HG03575 (cell line): ENCODE measurements at regions not wholly inside any gene's neighbourhood (a gene's known extent, or its start where the extent isn't known, plus 50 kb on each side); places are given as distances from the start of the nearest gene placed in this dataset.
"Not testable (repeated sequence)": the region's sequence is repeated elsewhere in the genome, so short reads cannot be mapped to it uniquely, and the experiment has no call there.

Source experiments
- ATAC-seq: cut with Tn5 transposase; IDR thresholded peaks from one replicate; pipeline ENCODE4 v1.9.1; 2021; ENCODE audit not compliant: unreplicated experiment, insufficient number of reproducible peaks, low FRiP score; ENCODE audit errors: extremely low read depth

DNA sequence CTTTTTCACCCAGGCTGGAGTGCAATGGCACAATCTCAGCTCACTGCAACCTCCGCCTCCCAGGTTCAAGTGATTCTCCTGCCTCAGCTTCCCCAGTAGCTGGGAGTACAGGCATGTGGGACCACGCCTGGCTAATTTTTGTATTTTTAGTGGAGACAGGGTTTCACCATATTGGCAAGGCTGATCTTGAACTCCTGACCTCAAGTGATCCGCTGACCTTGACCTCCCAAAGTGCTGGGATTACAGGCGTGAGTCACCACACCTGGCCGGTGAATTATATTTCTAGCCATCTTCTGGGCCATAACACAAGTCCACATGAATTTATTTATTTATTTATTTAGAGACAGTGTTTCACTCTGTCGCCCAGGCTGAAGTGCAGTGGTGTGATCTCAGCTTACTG, 105.0 kb upstream of the XPO1 start:
- ATAC-seq = not testable (repeated sequence)

- ATAC-seq = no peak
Measured at GRCh38 chr2:61640406-61640805, 102.2 kb upstream of the XPO1 start.

DNA sequence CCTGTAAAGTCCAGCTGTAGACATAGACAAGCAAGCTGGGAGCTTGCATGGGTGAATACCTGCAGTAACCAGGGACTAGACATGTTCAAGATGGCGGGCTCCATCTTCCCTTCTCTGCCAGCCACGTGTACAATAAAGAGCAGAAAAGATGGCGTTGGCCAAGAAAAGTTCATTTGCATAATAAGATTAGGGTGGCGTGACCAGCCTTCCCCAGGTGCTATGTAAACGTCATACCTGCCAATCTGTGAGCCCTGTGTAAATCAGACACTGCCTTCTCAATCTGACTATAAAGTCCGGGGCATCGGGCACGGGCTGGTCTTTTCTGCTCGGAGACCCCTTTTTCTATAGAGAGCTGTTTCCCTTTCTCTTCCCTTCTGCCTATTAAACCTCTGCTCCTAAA, 101.6 kb upstream of the XPO1 start:
- ATAC-seq = no peak

GRCh38 chr2:61636686-61637085, 98.5 kb upstream of the XPO1 start:
- ATAC-seq = no peak

DNA sequence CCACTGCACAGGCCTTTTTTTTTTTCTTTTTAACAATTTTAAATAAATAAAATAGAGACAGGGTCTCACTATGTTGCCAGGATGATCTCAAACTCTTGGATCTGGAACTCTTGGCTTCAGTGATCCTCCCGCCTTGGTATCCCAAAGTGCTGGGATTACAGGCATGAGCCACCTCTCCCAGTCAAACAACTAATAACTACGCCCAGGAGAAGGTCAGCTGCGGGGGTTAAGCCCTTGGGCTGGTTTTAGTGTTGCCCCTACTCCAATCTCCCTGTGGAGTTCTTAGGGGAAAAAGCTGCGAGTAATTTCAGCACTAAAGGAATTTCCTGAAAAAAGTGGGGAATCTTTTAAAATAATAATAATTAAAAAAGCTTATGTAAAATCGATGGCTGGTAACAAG, 96.4 kb upstream of the XPO1 start:
- ATAC-seq = no peak

GRCh38 chr2:61633250-61633649, 95.1 kb upstream of the XPO1 start:
- no peak for ATAC-seq

DNA sequence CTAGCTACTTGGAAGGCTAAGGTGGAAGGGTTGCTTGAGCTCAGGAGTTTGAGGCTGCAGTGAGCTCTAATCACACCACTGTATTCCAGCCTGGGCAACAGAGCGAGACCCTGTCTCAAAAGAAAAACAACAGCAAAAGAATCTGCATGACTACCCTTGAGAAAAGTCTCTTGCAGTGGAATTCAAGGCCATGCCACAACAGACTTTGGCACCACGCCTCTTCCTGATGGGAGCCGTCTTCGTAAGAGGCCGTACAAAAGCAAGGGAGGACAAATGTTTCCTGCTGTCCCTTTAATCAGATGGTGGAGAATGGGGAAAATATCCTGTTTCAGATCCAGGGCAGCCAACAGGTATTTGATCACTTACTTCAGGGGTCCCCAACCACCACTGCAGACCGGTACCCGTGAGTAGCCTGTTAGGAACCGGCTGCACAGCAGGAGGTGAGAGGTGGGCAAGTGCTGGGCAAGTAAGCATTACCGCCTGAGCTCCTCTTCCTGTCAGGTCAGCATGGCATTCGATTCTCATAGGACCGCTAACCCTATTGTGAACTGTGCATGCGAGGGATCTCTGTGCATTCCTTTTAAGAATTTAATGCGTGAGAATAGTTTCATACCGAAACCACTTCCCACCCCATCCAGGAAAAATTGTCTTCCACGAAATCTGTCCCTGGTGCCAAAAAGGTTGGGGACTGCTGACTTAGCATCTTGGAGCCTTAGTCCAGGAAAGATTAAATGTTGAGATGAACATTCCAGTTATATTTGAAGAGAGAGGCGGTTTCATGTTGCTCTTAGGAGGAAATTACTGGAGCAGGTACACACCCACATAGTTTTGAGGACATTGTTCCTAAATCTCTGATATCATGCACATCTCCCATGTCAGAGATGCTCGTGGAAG, 94.4 kb upstream of the XPO1 start:
- ATAC-seq = no peak

DNA sequence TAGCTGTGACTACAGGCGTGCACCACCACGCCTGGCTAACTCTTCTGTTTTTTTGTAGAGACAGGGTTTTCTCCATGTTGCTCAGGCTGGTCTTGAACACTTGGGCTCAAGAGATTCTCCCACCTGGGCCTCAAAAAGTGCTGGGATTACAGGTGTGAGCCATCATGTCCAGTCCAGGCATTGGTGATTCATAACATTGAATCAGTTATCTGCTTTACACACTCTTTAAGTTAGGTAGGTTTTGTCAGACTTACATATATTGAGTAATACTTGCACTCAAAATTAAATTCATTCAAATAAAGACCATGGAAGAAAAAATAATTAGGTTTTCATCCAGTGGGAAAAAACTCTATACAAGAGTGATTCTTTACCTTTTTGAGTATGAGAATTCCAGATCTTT, 93.2 kb upstream of the XPO1 start:
- ATAC-seq = no peak

DNA sequence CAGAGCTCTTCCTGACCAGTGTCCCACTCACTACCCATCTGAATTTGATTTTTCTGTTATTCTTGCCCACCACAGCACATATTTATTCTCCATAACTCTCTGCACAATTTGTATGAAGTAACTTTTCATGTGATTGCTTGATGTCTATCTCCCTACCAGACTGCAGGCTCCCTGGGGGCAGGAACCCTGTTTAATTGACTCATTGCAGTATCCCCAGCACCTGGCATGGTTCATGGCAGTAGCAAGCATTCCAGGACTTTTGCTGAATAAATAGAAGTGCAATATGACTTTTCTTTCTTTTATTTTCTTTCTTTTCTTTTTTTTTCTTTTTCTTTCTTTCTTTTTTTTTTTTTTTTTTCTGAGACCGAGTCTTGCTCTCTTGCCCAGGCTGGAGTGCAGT, 88.7 kb upstream of the XPO1 start:
- ATAC-seq = no peak

- ATAC-seq = no peak
Measured at GRCh38 chr2:61623747-61624146, 85.6 kb upstream of the XPO1 start.

DNA sequence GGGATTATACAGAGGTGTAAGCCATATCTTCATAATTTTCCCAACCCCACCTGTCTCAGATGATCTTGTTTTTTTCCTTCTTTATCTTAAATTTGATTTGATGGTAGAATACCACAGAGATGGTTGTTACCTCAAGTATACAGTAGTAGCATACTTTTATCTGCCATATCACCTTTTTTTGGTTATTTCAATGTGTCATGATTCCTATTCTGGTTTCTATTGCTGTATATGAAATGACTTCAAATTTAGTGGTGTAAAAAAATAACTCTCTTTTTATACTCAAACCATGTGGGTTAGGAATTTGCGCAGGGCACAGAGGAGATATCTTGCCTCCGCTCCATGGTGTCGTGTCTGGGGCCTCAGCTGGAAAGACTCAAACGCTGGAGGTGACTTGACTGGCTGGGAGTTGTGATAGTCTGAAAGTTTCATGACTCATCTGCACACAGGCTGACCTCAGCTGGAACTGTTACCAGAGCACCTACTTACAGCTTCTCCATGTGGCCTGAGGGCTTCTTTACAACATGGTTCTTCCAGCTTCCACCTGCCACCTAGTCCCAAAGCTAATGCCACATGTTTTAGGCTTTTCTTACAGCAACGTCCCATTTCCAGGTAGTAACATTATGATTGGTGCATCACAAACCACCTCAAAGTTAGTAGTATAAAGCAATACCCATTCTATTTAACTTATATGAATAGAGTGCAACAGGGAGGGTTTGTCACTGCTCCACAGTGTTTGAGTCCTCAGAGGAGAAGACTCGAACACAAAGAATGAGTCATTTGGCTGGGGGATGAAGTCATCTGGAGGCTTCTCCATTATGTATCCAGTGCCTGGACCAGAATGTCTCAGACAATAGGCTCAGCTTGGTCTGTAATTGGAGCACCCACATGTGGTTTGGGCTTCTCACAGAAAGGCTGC, 82.3 kb upstream of the XPO1 start:
- ATAC-seq = no peak

DNA sequence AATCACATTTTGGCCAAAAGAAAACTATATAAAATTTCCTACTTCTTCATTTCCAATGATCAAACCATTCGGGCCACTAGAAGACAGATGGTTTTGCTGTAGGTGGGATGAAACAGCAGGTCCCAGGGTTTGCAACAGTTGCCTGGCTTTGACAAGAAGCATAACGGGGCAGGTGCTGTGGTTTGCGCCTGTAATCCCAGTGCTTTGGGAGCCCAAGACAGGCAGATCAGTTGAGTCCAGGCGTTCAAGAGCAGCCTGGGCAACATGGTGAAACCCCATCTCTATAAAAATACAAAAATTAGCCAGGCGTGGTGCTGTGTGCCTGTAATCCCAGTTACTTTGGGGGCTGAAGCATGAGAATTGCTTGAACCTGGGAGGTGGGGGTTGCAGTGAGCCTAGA, 81.4 kb upstream of the XPO1 start:
- ATAC-seq = no peak

DNA sequence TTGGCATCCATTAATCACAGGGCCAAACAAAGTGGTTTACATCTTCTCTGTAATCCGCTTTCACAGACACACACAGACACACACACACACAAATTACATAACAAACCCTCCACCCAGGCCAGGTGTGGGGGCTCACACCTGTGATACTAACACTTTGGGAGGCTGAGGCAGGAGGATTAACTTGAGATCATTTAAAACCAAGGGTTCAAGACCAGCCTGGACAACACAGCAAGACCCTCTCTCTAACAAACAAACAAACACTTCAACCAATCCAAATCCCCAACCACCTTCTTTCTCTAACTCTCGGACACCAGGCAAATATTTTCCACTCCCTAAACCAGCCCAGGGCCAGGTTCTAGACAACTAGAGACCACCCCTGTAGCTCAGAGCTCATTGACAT, 79.5 kb upstream of the XPO1 start:
- no peak for ATAC-seq

GRCh38 chr2:61605245-61605644, 67.1 kb upstream of the XPO1 start:
- no peak for ATAC-seq

- no peak for ATAC-seq
Measured at GRCh38 chr2:61604433-61604832, 66.3 kb upstream of the XPO1 start.

DNA sequence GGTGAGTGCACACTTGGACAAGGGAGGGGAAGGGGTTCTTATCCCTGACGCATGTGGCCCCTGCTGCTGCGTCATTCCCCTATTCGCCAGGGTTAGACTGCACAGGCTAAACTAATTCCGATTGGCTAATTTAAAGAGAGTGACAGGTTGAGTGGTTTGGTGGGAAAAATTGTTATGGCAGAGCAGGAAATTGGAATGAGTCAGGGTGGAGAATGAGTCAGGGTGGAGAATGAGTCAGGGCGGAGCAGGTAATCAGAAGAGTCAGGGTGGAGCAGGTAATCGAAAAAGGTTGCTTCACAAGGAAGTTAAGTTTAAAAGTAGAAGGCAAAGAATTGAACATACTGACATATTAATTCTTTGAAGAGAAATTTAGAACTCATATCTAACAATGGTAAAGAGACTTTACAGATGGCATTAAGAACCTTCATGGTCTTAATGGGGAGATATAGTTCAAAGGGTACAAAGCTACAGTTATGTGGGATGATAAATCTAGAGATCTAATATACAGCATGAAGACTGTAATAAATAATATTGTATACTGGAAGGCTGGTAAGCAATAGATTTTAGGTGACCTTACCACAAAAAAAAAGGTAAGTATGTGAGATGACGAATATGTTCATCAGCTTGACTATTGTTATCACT, 60.5 kb upstream of the XPO1 start:
- ATAC-seq = not testable (repeated sequence)

GRCh38 chr2:61597300-61598289, 59.4 kb upstream of the XPO1 start:
- no peak for ATAC-seq

GRCh38 chr2:61594201-61594600, 56.0 kb upstream of the XPO1 start:
- not testable (repeated sequence) for ATAC-seq
